GM18867 (cell line): ENCODE measurements at regions not wholly inside any gene's neighbourhood (a gene's known extent, or its start where the extent isn't known, plus 50 kb on each side); places are given as distances from the start of the nearest gene placed in this dataset.

Source experiments
- ATAC-seq: cut with Tn5 transposase; IDR thresholded peaks from one replicate; pipeline ENCODE4 v1.9.1; 2021; ENCODE audit warnings: mild to moderate bottlenecking, moderate library complexity; ENCODE audit not compliant: unreplicated experiment

- ATAC-seq, result no peak
These were observed 157.0 kb upstream of the SOX9 start for GRCh38 chr17:71963791-71964190.

DNA sequence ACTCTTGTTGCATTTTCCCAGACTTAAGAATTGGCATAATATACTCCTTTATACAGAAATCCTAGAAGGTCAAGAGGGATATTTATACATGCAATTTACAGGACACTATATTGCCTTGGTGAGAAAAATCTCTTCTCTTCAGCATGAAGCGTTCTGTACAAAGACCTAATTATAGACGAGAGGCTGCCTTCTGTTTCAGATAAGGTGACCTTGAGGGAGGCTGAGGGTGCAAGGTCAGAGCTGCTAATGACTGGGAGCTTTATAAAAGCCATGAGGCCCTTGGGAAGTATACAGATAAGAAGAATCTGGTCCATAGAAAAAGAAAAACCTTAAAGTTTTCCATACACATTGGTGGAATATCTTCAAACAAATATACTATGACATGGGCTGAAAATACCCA, 156.3 kb upstream of the SOX9 start:
- ATAC-seq, result no peak

DNA sequence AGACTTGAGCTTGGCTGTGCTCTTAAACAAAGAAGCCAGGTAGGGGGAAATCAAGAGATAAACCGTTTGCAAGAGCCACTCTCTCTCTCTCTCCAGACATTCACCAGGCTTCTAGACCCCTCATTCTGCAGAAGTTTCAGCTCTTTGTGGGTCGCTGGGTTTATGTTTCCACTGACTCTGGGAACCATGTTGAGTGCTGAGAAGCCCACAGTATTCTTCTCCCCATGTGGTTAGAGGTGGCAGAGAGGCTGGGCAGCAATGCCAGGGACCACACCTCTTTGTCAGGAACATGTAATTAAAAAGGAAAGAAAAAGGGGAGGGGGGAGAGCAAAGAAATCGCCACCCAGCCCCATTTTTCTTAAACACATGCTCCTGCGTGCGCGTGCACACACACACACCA, 154.8 kb upstream of the SOX9 start:
- no peak for ATAC-seq

DNA sequence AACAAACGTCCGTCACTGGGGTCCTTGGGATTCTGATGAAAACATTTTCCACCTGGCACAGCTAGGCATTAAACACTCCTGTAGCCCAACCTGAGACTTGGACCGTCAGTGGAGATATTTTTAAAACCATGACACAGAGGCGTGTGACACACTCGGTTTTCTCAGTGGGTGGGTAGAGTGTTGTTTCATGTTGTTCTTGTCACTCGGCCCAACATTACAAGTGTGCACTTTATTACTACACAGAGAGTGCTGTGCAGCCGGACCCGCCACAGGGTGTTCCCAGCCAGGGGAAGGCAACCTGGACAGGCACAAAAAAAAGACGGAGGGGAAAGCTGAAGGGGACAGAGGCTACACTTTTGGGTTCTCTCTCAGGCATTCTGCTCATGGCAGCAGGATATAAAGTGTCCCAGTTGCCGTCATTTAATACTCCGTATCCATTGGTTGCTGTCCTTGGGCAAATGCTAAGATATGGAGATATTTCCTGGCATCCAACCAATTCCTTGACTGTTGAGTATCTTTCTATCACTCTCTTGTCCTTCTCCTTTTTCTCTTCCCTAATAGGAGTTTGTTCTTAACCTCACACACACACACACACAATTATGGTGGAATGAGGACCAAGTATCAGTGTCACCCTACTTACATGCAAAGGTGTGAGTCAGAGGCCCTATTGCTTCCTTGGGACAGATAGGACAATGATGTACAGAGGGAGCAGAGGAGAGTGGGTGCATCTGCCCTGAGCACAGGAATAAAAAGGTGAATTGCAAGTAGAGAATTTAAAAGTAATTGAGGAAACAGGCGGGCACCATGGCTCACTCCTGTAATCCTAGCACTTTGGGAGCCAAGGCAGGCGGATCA, 154.1 kb upstream of the SOX9 start:
- no peak for ATAC-seq

GRCh38 chr17:71969500-71969899, 151.3 kb upstream of the SOX9 start:
- no peak for ATAC-seq

GRCh38 chr17:71970312-71970711, 150.5 kb upstream of the SOX9 start:
- ATAC-seq, result no peak

GRCh38 chr17:71974051-71974450, 146.8 kb upstream of the SOX9 start:
- no peak for ATAC-seq

GRCh38 chr17:71975331-71975801, 145.5 kb upstream of the SOX9 start:
- ATAC-seq, result no peak

- no peak for ATAC-seq
These were observed 144.7 kb upstream of the SOX9 start for GRCh38 chr17:71976011-71976649.

DNA sequence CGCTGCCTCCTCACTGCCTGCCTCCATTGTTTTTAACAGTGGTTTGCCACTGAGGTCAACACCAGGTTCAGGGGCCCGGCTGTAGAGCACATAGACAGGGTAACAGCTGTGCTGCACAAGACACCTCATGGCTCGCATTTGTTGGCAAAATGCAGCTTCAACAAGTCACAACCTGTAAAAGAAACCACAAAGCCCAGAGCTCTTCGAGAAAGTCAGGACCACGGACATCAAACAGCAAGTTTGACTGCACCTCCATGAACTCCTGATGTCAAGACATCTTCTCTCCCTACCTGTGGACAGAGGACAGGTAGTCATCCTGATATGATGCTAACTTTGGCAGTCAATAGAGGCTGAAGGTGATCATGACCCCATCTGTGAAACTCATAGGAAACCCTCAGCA, 142.4 kb upstream of the SOX9 start:
- ATAC-seq, result no peak

DNA sequence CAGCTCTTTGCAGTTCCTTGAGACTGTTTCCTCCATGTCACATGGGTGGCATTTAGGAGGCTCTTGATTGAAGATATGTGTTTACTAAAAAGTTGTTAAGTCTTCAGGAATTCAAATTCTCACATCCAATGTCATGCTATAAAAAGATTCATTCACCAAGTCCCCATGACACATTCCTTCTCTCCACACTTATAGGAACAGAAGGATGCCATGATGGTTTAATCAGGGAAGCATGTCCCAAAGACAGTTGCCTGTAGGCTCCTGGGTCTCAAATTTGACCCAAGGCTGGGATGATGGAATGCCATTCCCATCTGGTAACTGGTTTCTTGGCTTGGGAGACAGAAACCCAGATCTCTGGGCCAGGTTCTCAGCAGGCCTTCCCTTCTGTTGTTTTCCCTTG, 140.6 kb upstream of the SOX9 start:
- no peak for ATAC-seq

- no peak for ATAC-seq
These were observed 137.0 kb upstream of the SOX9 start for GRCh38 chr17:71983828-71984227.

- no peak for ATAC-seq
These were observed 135.4 kb upstream of the SOX9 start for GRCh38 chr17:71985111-71986039.

- ATAC-seq, result no peak
These were observed 133.9 kb upstream of the SOX9 start for GRCh38 chr17:71986886-71987285.

- no peak for ATAC-seq
These were observed 133.2 kb upstream of the SOX9 start for GRCh38 chr17:71987634-71988033.

- ATAC-seq, result no peak
These were observed 131.7 kb upstream of the SOX9 start for GRCh38 chr17:71989117-71989516.

GRCh38 chr17:71993363-71993762, 127.5 kb upstream of the SOX9 start:
- no peak for ATAC-seq

- ATAC-seq, result no peak
These were observed 125.2 kb upstream of the SOX9 start for GRCh38 chr17:71995590-71995989.

- no peak for ATAC-seq
These were observed 116.8 kb upstream of the SOX9 start for GRCh38 chr17:72004011-72004427.

GRCh38 chr17:72004611-72005331, 116.0 kb upstream of the SOX9 start:
- ATAC-seq, result peak; percentile 63
